ENCODE measurements at regions not wholly inside any gene's neighbourhood (a gene's known extent, or its start where the extent isn't known, plus 50 kb on each side); places are given as distances from the start of the nearest gene placed in this dataset.
A peak's percentile ranks its signal among the peaks of the same experiment; 100 is the strongest.

DNA sequence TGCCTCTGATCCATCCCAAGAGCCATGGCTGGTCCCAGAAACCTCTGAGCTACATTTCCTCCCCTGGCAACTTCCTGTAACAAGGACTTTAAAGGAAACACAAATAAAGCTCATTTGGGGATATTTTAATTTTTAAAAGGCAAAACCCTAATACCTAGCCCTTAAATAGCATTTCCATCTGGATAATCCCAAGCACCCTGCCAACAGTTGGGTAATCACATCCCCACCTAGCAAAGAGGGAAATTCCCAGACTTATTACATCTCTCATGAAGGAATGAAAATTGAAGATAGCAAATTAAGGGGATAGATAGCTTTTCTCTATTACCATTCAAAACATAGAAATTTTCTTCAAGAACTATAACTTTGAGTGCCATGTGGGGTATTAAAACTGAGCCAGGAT lies 213.7 kb upstream of the BMP4 start:
- H3K9me3 ChIP-seq (ENCODE audit: control extremely low read depth in 1 of 5, control insufficient read depth in 4 of 5, insufficient read depth in 2 of 5, low read depth in 1 of 5, low read length in 4 of 5), result peaks cover 0 to 2% (median 0%) of the 10 kb centered on the region in 5 experiments
- H3K4me1 ChIP-seq (ENCODE audit: control extremely low read depth in 1 of 4, control insufficient read depth in 4 of 4, insufficient read depth in 4 of 4, low read length in 3 of 4), result peaks cover 0 to 30% (median 14%) of the 10 kb centered on the region in 4 experiments
- ChIA-PET POLR2A (no interaction called here), CTCF (interaction anchor here (0.7 kb wide), 1 partner anchor 737 kb away, joined by 3 read pairs; no protein-coding TSS in a partner anchor)
- no peak overlapping the region for H3K4me3 ChIP-seq (ENCODE audit: control insufficient read depth in 1 of 7, extremely low read depth in 1 of 7, insufficient read depth in 4 of 7, low read depth in 2 of 7, low read length in 6 of 7)
- DNase-seq, result no peak
- peaks cover 0 to 5% (median 0%) of the 10 kb centered on the region in 5 experiments for H3K27me3 ChIP-seq (replicated peaks in 2 of 5; ENCODE audit: control insufficient read depth in 4 of 5, insufficient read depth in 5 of 5, low read length in 4 of 5)
- no peaks in the 10 kb centered on the region for H3K36me3 ChIP-seq (ENCODE audit: control insufficient read depth in 4 of 4, insufficient read depth in 4 of 4, low read length in 3 of 4)
- no peak overlapping the region for H3K27ac ChIP-seq (ENCODE audit: insufficient read depth in 1 of 2, low read depth in 1 of 2, low read length in 2 of 2, poor library complexity in 1 of 2, severe bottlenecking in 2 of 2)

DNA sequence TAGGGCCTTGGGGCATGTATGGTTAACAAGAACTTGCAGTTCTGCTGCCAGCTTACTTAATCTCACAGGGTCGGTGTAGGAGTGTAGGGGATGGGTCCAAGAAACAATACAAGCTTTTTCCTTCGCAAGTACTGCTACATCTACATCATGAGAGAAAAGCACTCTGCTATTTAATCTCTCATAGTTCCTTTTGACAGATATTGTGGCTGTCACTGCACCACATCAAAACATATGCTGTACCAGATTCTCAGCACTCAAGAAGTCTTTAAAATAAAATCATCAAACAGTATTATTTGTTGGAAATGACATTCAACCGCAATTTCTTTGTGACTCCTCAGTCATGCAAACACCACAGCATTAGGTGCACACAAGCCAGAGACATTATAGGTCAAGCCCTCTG lies 215.5 kb upstream of the BMP4 start:
- WGBS (ENCODE audit: insufficient coverage), result 87% methylated on average over 3 of the region's 3 CpGs
- ChIA-PET POLR2A (no interaction called here), CTCF (interaction anchor here (1.7 kb wide), 1 partner anchor 17 kb away, joined by 3 read pairs; no protein-coding TSS in a partner anchor)
- no peak for DNase-seq
- peaks cover 0 to 8% (median 3%) of the 10 kb centered on the region in 5 experiments for H3K27me3 ChIP-seq (replicated peaks in 2 of 5; ENCODE audit: control insufficient read depth in 4 of 5, insufficient read depth in 5 of 5, low read length in 4 of 5)
- no peak overlapping the region for H3K27ac ChIP-seq (ENCODE audit: insufficient read depth in 1 of 2, low read depth in 1 of 2, low read length in 2 of 2, poor library complexity in 1 of 2, severe bottlenecking in 2 of 2)
- H3K36me3 ChIP-seq (ENCODE audit: control insufficient read depth in 4 of 4, insufficient read depth in 4 of 4, low read length in 3 of 4), result no peaks in the 10 kb centered on the region
- no peak overlapping the region for H3K4me3 ChIP-seq (ENCODE audit: control insufficient read depth in 1 of 7, extremely low read depth in 1 of 7, insufficient read depth in 4 of 7, low read depth in 2 of 7, low read length in 6 of 7)
- no peaks in the 10 kb centered on the region for H3K9me3 ChIP-seq (ENCODE audit: control extremely low read depth in 1 of 5, control insufficient read depth in 4 of 5, insufficient read depth in 2 of 5, low read depth in 1 of 5, low read length in 4 of 5)
- H3K4me1 ChIP-seq (ENCODE audit: control extremely low read depth in 1 of 4, control insufficient read depth in 4 of 4, insufficient read depth in 4 of 4, low read length in 3 of 4), result peaks cover 0 to 30% (median 14%) of the 10 kb centered on the region in 4 experiments

DNA sequence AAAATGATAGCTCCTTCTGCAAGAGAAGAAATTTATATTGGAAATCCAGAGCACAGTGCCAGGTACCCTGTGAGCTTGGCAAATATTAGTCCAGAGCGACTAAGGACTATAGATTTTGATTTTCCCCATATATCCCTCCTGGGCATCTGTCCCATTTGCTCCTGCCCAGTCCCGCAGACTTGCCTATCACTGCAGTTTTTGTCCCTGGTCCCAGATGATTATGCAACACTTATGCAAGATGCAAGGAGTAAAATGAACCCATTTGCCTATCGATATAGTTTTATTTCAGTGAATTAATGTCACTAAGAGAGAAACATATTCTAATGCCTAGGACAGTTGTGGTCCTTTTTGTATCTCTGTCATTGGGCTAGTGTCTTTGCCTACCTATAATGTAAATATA lies 215.9 kb upstream of the BMP4 start:
- CTCF ChIA-PET, result interaction anchor here (1.1 to 1.7 kb wide), 3 partner anchors 17 to 175 kb away, joined by 3 to 4 read pairs (median 3); no protein-coding TSS in a partner anchor
- no peak for DNase-seq
- POLR2A ChIA-PET, result no interaction called here
- Histone ChIP-seq H3K4me1 (ENCODE audit: control extremely low read depth in 1 of 4, control insufficient read depth in 4 of 4, insufficient read depth in 4 of 4, low read length in 3 of 4) (peaks cover 0 to 30% (median 14%) of the 10 kb centered on the region in 4 experiments), H3K27ac (ENCODE audit: insufficient read depth in 1 of 2, low read depth in 1 of 2, low read length in 2 of 2, poor library complexity in 1 of 2, severe bottlenecking in 2 of 2) (no peak overlapping the region), H3K4me3 (ENCODE audit: control insufficient read depth in 1 of 7, extremely low read depth in 1 of 7, insufficient read depth in 4 of 7, low read depth in 2 of 7, low read length in 6 of 7) (no peak overlapping the region), H3K9me3 (ENCODE audit: control extremely low read depth in 1 of 5, control insufficient read depth in 4 of 5, insufficient read depth in 2 of 5, low read depth in 1 of 5, low read length in 4 of 5) (no peaks in the 10 kb centered on the region), H3K36me3 (ENCODE audit: control insufficient read depth in 4 of 4, insufficient read depth in 4 of 4, low read length in 3 of 4) (no peaks in the 10 kb centered on the region), H3K27me3 (replicated peaks in 2 of 5; ENCODE audit: control insufficient read depth in 4 of 5, insufficient read depth in 5 of 5, low read length in 4 of 5) (peaks cover 0 to 9% (median 3%) of the 10 kb centered on the region in 5 experiments)
- WGBS (ENCODE audit: insufficient coverage), result 94% methylated on average over 2 of the region's 3 CpGs

DNA sequence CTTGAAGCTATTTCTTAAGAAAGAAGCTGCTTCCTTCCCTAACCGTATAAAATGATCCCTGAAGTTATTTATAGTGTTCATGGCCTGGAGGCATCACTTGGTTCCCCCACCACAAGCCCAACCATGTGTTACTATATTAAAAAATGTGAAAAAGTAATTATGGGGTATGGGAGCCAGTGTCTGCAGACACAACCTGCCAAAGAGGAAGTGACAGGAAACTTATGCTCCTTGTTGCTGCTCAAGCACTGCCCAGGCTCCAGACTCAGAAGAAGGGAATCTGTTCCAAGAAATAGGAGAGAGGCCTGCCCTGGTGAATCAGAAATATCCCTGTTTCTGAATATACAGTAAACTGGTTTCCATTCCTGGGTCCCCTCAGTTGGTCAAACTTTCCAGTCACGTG lies 217.2 kb upstream of the BMP4 start:
- Histone ChIP-seq H3K9me3 (ENCODE audit: control extremely low read depth in 1 of 5, control insufficient read depth in 4 of 5, insufficient read depth in 2 of 5, low read depth in 1 of 5, low read length in 4 of 5) (no peaks in the 10 kb centered on the region), H3K27me3 (replicated peaks in 2 of 5; ENCODE audit: control insufficient read depth in 4 of 5, insufficient read depth in 5 of 5, low read length in 4 of 5) (peaks cover 0 to 21% (median 3%) of the 10 kb centered on the region in 5 experiments), H3K4me3 (ENCODE audit: control insufficient read depth in 1 of 7, extremely low read depth in 1 of 7, insufficient read depth in 4 of 7, low read depth in 2 of 7, low read length in 6 of 7) (no peak overlapping the region), H3K27ac (ENCODE audit: insufficient read depth in 1 of 2, low read depth in 1 of 2, low read length in 2 of 2, poor library complexity in 1 of 2, severe bottlenecking in 2 of 2) (no peak overlapping the region), H3K36me3 (ENCODE audit: control insufficient read depth in 4 of 4, insufficient read depth in 4 of 4, low read length in 3 of 4) (no peaks in the 10 kb centered on the region), H3K4me1 (ENCODE audit: control extremely low read depth in 1 of 4, control insufficient read depth in 4 of 4, insufficient read depth in 4 of 4, low read length in 3 of 4) (peaks cover 0 to 30% (median 14%) of the 10 kb centered on the region in 4 experiments)
- CTCF ChIA-PET, result interaction anchor here (1.1 to 3.2 kb wide), 7 partner anchors 11 to 187 kb away, joined by 3 to 23 read pairs (median 4); no protein-coding TSS in a partner anchor
- peak in 2 of 3 donors; percentile 46 to 58 for DNase-seq
- POLR2A ChIA-PET, result no interaction called here
- WGBS (ENCODE audit: insufficient coverage), result no CpG with 5 or more reads among the region's 2 CpGs

DNA sequence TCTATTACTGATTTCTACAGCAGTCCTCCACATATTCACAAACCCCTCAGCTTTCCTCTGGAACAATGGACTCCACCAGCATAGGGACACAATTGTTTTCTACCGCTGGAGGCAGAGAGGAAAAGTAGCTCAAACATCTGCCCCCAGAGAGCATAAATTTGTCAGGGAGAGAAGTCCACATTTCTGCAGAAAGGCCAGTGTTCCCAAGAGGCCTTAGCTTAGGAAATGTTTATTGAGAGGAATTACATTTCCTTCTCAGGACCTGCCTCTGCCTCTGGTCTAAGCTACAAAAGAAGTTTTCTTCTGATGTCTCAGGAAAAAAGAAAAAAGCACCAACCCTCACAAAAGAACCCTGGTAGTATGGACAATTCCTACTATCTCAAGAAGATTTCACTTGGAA lies 217.8 kb upstream of the BMP4 start:
- peaks cover 0 to 27% (median 3%) of the 10 kb centered on the region in 5 experiments for H3K27me3 ChIP-seq (replicated peaks in 2 of 5; ENCODE audit: control insufficient read depth in 4 of 5, insufficient read depth in 5 of 5, low read length in 4 of 5)
- no peaks in the 10 kb centered on the region for H3K36me3 ChIP-seq (ENCODE audit: control insufficient read depth in 4 of 4, insufficient read depth in 4 of 4, low read length in 3 of 4)
- no peak overlapping the region for H3K4me3 ChIP-seq (ENCODE audit: control insufficient read depth in 1 of 7, extremely low read depth in 1 of 7, insufficient read depth in 4 of 7, low read depth in 2 of 7, low read length in 6 of 7)
- H3K27ac ChIP-seq (ENCODE audit: insufficient read depth in 1 of 2, low read depth in 1 of 2, low read length in 2 of 2, poor library complexity in 1 of 2, severe bottlenecking in 2 of 2), result no peak overlapping the region
- ChIA-PET CTCF (interaction anchor here (0.9 to 3.2 kb wide), 11 partner anchors 11 to 634 kb away, joined by 3 to 23 read pairs (median 4); no protein-coding TSS in a partner anchor), POLR2A (interaction anchor here (0.7 kb wide), 1 partner anchor 640 kb away, joined by 3 read pairs; no protein-coding TSS in a partner anchor)
- DNase-seq, result no peak
- H3K9me3 ChIP-seq (ENCODE audit: control extremely low read depth in 1 of 5, control insufficient read depth in 4 of 5, insufficient read depth in 2 of 5, low read depth in 1 of 5, low read length in 4 of 5), result no peaks in the 10 kb centered on the region
- WGBS (ENCODE audit: insufficient coverage), result 88% methylated on average over 1 of the region's 1 CpG
- H3K4me1 ChIP-seq (ENCODE audit: control extremely low read depth in 1 of 4, control insufficient read depth in 4 of 4, insufficient read depth in 4 of 4, low read length in 3 of 4), result peaks cover 0 to 25% (median 12%) of the 10 kb centered on the region in 4 experiments

DNA sequence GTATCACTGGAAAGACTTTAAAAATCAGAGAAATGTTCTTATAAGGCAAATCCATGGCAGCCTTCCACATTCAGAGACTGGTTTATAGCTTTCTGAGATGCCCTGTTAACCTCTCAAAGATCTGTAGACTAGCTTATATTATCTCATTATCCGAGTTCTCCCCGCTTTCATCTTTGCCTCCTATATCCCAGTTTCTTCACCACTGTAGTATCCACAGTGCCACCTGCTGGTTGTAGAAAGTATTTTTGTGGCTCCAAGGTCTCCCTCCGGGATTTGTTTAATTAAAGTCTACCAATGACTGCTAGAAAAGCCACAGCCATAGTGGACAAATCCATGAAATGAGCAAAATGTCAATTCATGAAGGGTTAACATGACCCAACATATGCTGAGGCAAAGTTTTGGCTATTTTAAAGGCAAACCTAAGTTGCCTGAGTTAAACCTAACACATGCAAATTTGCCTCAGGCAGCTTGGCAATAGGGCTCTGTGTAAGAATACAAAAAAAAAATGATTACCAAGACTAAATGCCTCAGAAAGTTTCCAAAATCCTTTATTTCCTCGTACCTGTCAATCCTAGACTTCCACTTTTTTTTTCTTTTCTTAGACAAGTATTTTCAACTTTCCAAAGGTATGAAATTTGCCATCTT lies 218.8 kb upstream of the BMP4 start:
- CTCF ChIA-PET, result interaction anchor here (0.6 to 3.2 kb wide), 15 partner anchors 8 to 635 kb away, joined by 3 to 23 read pairs (median 3); no protein-coding TSS in a partner anchor
- DNase-seq, result peak; percentile 61 to 75 (median 61)
- Histone ChIP-seq H3K36me3 (ENCODE audit: control insufficient read depth in 4 of 4, insufficient read depth in 4 of 4, low read length in 3 of 4) (no peaks in the 10 kb centered on the region), H3K4me3 (ENCODE audit: control insufficient read depth in 1 of 7, extremely low read depth in 1 of 7, insufficient read depth in 4 of 7, low read depth in 2 of 7, low read length in 6 of 7) (no peak overlapping the region), H3K27ac (ENCODE audit: insufficient read depth in 1 of 2, low read depth in 1 of 2, low read length in 2 of 2, poor library complexity in 1 of 2, severe bottlenecking in 2 of 2) (no peak overlapping the region), H3K9me3 (ENCODE audit: control extremely low read depth in 1 of 5, control insufficient read depth in 4 of 5, insufficient read depth in 2 of 5, low read depth in 1 of 5, low read length in 4 of 5) (no peaks in the 10 kb centered on the region), H3K4me1 (ENCODE audit: control extremely low read depth in 1 of 4, control insufficient read depth in 4 of 4, insufficient read depth in 4 of 4, low read length in 3 of 4) (peaks cover 0 to 17% (median 7%) of the 10 kb centered on the region in 4 experiments), H3K27me3 (replicated peaks in 2 of 5; ENCODE audit: control insufficient read depth in 4 of 5, insufficient read depth in 5 of 5, low read length in 4 of 5) (peaks cover 0 to 27% (median 6%) of the 10 kb centered on the region in 5 experiments)
- POLR2A ChIA-PET, result no interaction called here
- 0% methylated on average over 1 of the region's 4 CpGs for WGBS (ENCODE audit: insufficient coverage)

DNA sequence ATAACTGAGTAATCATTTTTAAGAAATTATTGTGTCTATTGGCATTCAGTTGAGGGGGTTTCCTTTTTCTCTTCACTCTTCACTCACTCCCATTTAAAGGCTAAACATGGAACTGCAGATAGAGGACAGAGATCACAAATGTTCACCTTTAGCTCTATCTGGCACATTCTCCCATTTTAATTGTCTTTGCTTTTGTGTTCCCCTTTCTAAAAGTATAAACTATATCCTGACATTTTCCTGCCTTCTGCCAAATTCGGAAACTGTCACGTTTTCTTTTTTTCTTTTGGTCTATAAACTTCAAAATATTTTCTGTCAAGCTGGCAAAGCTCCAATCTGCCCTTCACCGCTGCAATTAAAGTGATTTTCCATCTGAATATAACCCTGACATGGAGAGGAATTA lies 219.8 kb upstream of the CDKN3 start:
- H3K4me3 ChIP-seq (ENCODE audit: control insufficient read depth in 1 of 7, extremely low read depth in 1 of 7, insufficient read depth in 4 of 7, low read depth in 2 of 7, low read length in 6 of 7), result no peak overlapping the region

More for the DNA sequence above, 219.8 kb upstream of the CDKN3 start:
- Histone ChIP-seq H3K36me3 (ENCODE audit: control insufficient read depth in 4 of 4, insufficient read depth in 4 of 4, low read length in 3 of 4) (no peaks in the 10 kb centered on the region), H3K4me1 (ENCODE audit: control extremely low read depth in 1 of 4, control insufficient read depth in 4 of 4, insufficient read depth in 4 of 4, low read length in 3 of 4) (peaks cover 0 to 12% (median 6%) of the 10 kb centered on the region in 4 experiments), H3K27me3 (replicated peaks in 2 of 5; ENCODE audit: control insufficient read depth in 4 of 5, insufficient read depth in 5 of 5, low read length in 4 of 5) (peaks cover 0 to 27% (median 6%) of the 10 kb centered on the region in 5 experiments), H3K9me3 (ENCODE audit: control extremely low read depth in 1 of 5, control insufficient read depth in 4 of 5, insufficient read depth in 2 of 5, low read depth in 1 of 5, low read length in 4 of 5) (no peaks in the 10 kb centered on the region), H3K27ac (ENCODE audit: insufficient read depth in 1 of 2, low read depth in 1 of 2, low read length in 2 of 2, poor library complexity in 1 of 2, severe bottlenecking in 2 of 2) (no peak overlapping the region)
- POLR2A ChIA-PET, result no interaction called here
- DNase-seq, result no peak
- WGBS (ENCODE audit: insufficient coverage), result 45% methylated on average over 3 of the region's 3 CpGs
- CTCF ChIA-PET, result interaction anchor here (0.8 to 1.0 kb wide), 3 partner anchors 10 to 641 kb away, joined by 3 read pairs; no protein-coding TSS in a partner anchor

All from common myeloid progenitor, CD34-positive (primary cell).